H1 (cell line): ENCODE measurements at regions not wholly inside any gene's neighbourhood (a gene's known extent, or its start where the extent isn't known, plus 50 kb on each side); places are given as distances from the start of the nearest gene placed in this dataset.

Source experiments
- CTCF ChIA-PET: fragments of 300-600 bp; sonication (Branson Sonifier 250); formaldehyde crosslinking; loops from one replicate; lab custom pipeline; 2021; ENCODE audit not compliant: partially characterized antibody; lab: Charles Lee
- POLR2A ChIA-PET: fragments of 300-600 bp; sonication (Branson Sonifier 250); formaldehyde crosslinking; loops from one replicate; lab custom pipeline; 2021; ENCODE audit warnings: inconsistent platforms; ENCODE audit not compliant: partially characterized antibody; lab: Charles Lee
- DNase-seq, 2 experiments: peaks; one replicate each; pipeline versions ENCODE4 v3.0.0 to v3.0.0-alpha.2; 2010 to 2022; ENCODE audit warnings: low spot score in 2 of 2, low read depth in 1 of 2, mixed read lengths in 1 of 2
- FAIRE-seq: peaks from 2 replicates; lab custom pipeline; 2011; peaks lifted over from hg19 to GRCh38; lab: Jason Lieb, UNC
- H2AFZ ChIP-seq: 2 replicates; pipeline ENCODE4 v1.8.1; 2012; ENCODE audit warnings: low read length, inconsistent platforms
- H2AK5ac ChIP-seq: 2 replicates; pipeline ENCODE4 v1.6.1; 2013; ENCODE audit warnings: low read depth, low read length
- H2BK120ac ChIP-seq: replicated peaks from 2 replicates; pipeline ENCODE3; 2013; ENCODE audit warnings: low read depth, low read length, inconsistent platforms
- H2BK12ac ChIP-seq: 2 replicates; pipeline ENCODE4 v1.6.1; 2013; ENCODE audit warnings: low read depth, low read length
- H2BK15ac ChIP-seq: 2 replicates; pipeline ENCODE4 v1.6.1; 2013; ENCODE audit warnings: low read length
- H2BK20ac ChIP-seq: 2 replicates; pipeline ENCODE4 v1.6.1; 2013; ENCODE audit warnings: low read length
- H2BK5ac ChIP-seq: 2 replicates; pipeline ENCODE4 v1.6.1; 2013; ENCODE audit warnings: low read depth, low read length
- H3K14ac ChIP-seq: 2 replicates; pipeline ENCODE4 v1.6.1; 2013; ENCODE audit warnings: inconsistent platforms; ENCODE audit not compliant: insufficient read length
- H3K18ac ChIP-seq: 2 replicates; pipeline ENCODE4 v1.6.1; 2013; ENCODE audit warnings: low read length; ENCODE audit errors: extremely low read depth
- H3K23ac ChIP-seq: 2 replicates; pipeline ENCODE4 v1.6.1; 2013; ENCODE audit warnings: inconsistent platforms; ENCODE audit not compliant: insufficient read length
- H3K23me2 ChIP-seq: 2 replicates; pipeline ENCODE4 v1.6.1; 2013; ENCODE audit warnings: low read depth, low read length
- H3K27ac ChIP-seq: 2 replicates; pipeline ENCODE4 v1.6.1; 2011; ENCODE audit warnings: low read depth, low read length, inconsistent platforms
- H3K27me3 ChIP-seq, 4 experiments: replicated peaks in 1 of 4; 1 replicate in 1 of 4; 2 replicates in 3 of 4; pipeline versions ENCODE4 v1.6.1 to v1.8.1; 2011 to 2013; ENCODE audit warnings: low read length in 3 of 4, mild to moderate bottlenecking in 3 of 4, inconsistent platforms in 2 of 4, mixed read lengths in 2 of 4, moderate library complexity in 1 of 4; ENCODE audit not compliant: control insufficient read depth in 3 of 4, insufficient read depth in 3 of 4; ENCODE audit errors: extremely low read depth in 1 of 4
- H3K36me3 ChIP-seq, 4 experiments: 2 replicates each; pipeline versions ENCODE4 v1.6.1 to v1.8.1; 2011 to 2013; ENCODE audit warnings: mild to moderate bottlenecking in 4 of 4, low read length in 3 of 4, moderate library complexity in 2 of 4, control low read depth in 1 of 4, inconsistent platforms in 1 of 4; ENCODE audit not compliant: insufficient read depth in 4 of 4, control insufficient read depth in 2 of 4
- H3K4ac ChIP-seq: replicated peaks from 2 replicates; pipeline ENCODE3; 2013; ENCODE audit warnings: low read length, low read depth, mixed read lengths, inconsistent platforms; ENCODE audit not compliant: insufficient read length
- H3K4me1 ChIP-seq, 4 experiments: replicated peaks in 1 of 4; 1 replicate in 1 of 4; 2 replicates in 3 of 4; pipeline versions ENCODE4 v1.6.1 to v1.8.1; 2011 to 2013; ENCODE audit warnings: low read length in 3 of 4, inconsistent platforms in 2 of 4, mixed read lengths in 1 of 4; ENCODE audit not compliant: insufficient read depth in 4 of 4, control insufficient read depth in 3 of 4
- H3K4me2 ChIP-seq, 2 experiments: 2 replicates each; pipeline versions ENCODE4 v1.6.1 to v1.8.1; 2011 to 2013; ENCODE audit warnings: low read depth in 2 of 2, low read length in 2 of 2, control low read depth in 1 of 2, inconsistent platforms in 1 of 2, mild to moderate bottlenecking in 1 of 2; ENCODE audit not compliant: insufficient read depth in 1 of 2
- H3K4me3 ChIP-seq, 4 experiments: fragments of 200-600, 300-600 bp in 1 of 4; sonication (generic), shearing (Covaris generic), sonication (Bioruptor Twin) in 1 of 4; 2 replicates each; pipeline versions ENCODE4 v1.5.1 to v1.8.1; 2011 to 2016; ENCODE audit warnings: low read length in 4 of 4, low read depth in 3 of 4, control low read depth in 2 of 4, inconsistent platforms in 2 of 4, mild to moderate bottlenecking in 2 of 4, mixed read lengths in 1 of 4, moderate library complexity in 1 of 4; ENCODE audit not compliant: insufficient read depth in 2 of 4; ENCODE audit errors: extremely low read depth in 1 of 4
- H3K56ac ChIP-seq: replicated peaks from 2 replicates; pipeline ENCODE3; 2013; ENCODE audit warnings: low read depth, mild to moderate bottlenecking, mixed read lengths, low read length, inconsistent platforms; ENCODE audit not compliant: insufficient read length
- H3K79me1 ChIP-seq: 2 replicates; pipeline ENCODE4 v1.6.1; 2013; ENCODE audit warnings: low read depth, low read length, control low read depth
- H3K79me2 ChIP-seq, 2 experiments: 2 replicates each; pipeline versions ENCODE4 v1.6.1 to v1.8.1; 2012 to 2013; ENCODE audit warnings: low read length in 2 of 2, mild to moderate bottlenecking in 2 of 2, inconsistent platforms in 1 of 2; ENCODE audit not compliant: insufficient read depth in 2 of 2, control insufficient read depth in 1 of 2
- H3K9ac ChIP-seq, 4 experiments: replicated peaks in 1 of 4; 1 replicate in 1 of 4; 2 replicates in 3 of 4; pipeline versions ENCODE4 v1.6.1 to v1.8.1; 2011 to 2013; ENCODE audit warnings: low read depth in 3 of 4, low read length in 3 of 4, control low read depth in 2 of 4, mild to moderate bottlenecking in 2 of 4, moderate library complexity in 2 of 4, inconsistent platforms in 1 of 4; ENCODE audit errors: extremely low read depth in 1 of 4
- H3K9me3 ChIP-seq, 2 experiments: 2 replicates each; pipeline versions ENCODE4 v1.6.1 to v1.8.1; 2012 to 2013; ENCODE audit warnings: mild to moderate bottlenecking in 2 of 2, moderate library complexity in 2 of 2, control low read depth in 1 of 2, inconsistent platforms in 1 of 2, low read depth in 1 of 2, low read length in 1 of 2, mixed read lengths in 1 of 2; ENCODE audit not compliant: insufficient read depth in 2 of 2
- H4K20me1 ChIP-seq, 2 experiments: replicated peaks in 1 of 2; 2 replicates each; pipeline versions ENCODE3 to v1.8.1; 2011 to 2013; ENCODE audit warnings: inconsistent platforms in 2 of 2, low read length in 2 of 2, mild to moderate bottlenecking in 1 of 2; ENCODE audit not compliant: insufficient read depth in 2 of 2, control insufficient read depth in 1 of 2
- H4K5ac ChIP-seq: 2 replicates; pipeline ENCODE4 v1.6.1; 2013; ENCODE audit warnings: low read length, low read depth, mixed read lengths, inconsistent platforms; ENCODE audit not compliant: insufficient read length
- H4K8ac ChIP-seq: 2 replicates; pipeline ENCODE4 v1.8.0; 2013; ENCODE audit warnings: mild to moderate bottlenecking, moderate library complexity, low read length, inconsistent platforms; ENCODE audit not compliant: insufficient read depth; ENCODE audit errors: extremely low read depth
- H4K91ac ChIP-seq: replicated peaks from 2 replicates; pipeline ENCODE3; 2013; ENCODE audit warnings: low read length, mixed read lengths, inconsistent platforms; ENCODE audit not compliant: insufficient read length
- CHD2 ChIP-seq: IDR thresholded peaks from 2 replicates; pipeline ENCODE4 v1.6.1; 2012; ENCODE audit warnings: low read length, improper control_type of control experiment
- EGR1 ChIP-seq: IDR thresholded peaks from 2 replicates; pipeline ENCODE4 v1.6.1; 2011; ENCODE audit warnings: low read depth, low read length, borderline replicate concordance
- KDM4A ChIP-seq: IDR thresholded peaks from one replicate; pipeline ENCODE4 v1.7.1; 2012; ENCODE audit warnings: low read depth, mild to moderate bottlenecking, moderate library complexity, low read length, inconsistent platforms; ENCODE audit not compliant: severe bottlenecking
- POU5F1 ChIP-seq: IDR thresholded peaks from 2 replicates; pipeline ENCODE4 v1.6.1; 2011; ENCODE audit warnings: low read depth, mild to moderate bottlenecking, low read length, moderate library complexity
- RBBP5 ChIP-seq: IDR thresholded peaks from 2 replicates; pipeline ENCODE4 v1.7.1; 2012; ENCODE audit warnings: low read depth, mild to moderate bottlenecking, inconsistent platforms, low read length, moderate library complexity, borderline replicate concordance
- RFX5 ChIP-seq: IDR thresholded peaks from 2 replicates; pipeline ENCODE4 v1.6.1; 2011; ENCODE audit warnings: low read depth, low read length, improper control_type of control experiment, borderline replicate concordance
- SP2 ChIP-seq: IDR thresholded peaks from 2 replicates; pipeline ENCODE4 v1.6.1; 2012; ENCODE audit warnings: mild to moderate bottlenecking, low read length, inconsistent platforms
- SP4 ChIP-seq: IDR thresholded peaks from 2 replicates; pipeline ENCODE4 v1.6.1; 2012; ENCODE audit warnings: low read length, inconsistent platforms
- TCF12 ChIP-seq: IDR thresholded peaks from 2 replicates; pipeline ENCODE4 v1.6.1; 2011; ENCODE audit warnings: low read depth, mild to moderate bottlenecking, low read length
- WGBS, 2 experiments: shearing (Covaris generic) in 1 of 2; methylation state at CpG; one replicate each; pipeline versions ENCODE4 v1.1.6 to v1.1.7; 2013 to 2015; ENCODE audit warnings: low lambda C conversion rate in 2 of 2, mixed read lengths in 2 of 2, inconsistent platforms in 1 of 2, low coverage in 1 of 2, missing lambda C conversion rate in 1 of 2; ENCODE audit not compliant: insufficient replicate concordance in 2 of 2, insufficient coverage in 1 of 2, insufficient read length in 1 of 2; ENCODE audit errors: extremely low coverage in 1 of 2, missing lambda C conversion rate in 1 of 2; 5-methylcytosine and 5-hydroxymethylcytosine counted together

- no peaks in the 10 kb centered on the region for H3K79me2 ChIP-seq
- H2AFZ ChIP-seq, result no peak overlapping the region
- DNase-seq (no peak), FAIRE-seq (no peak)
- ChIA-PET POLR2A (no interaction called here), CTCF (interaction anchor here (0.6 to 1.6 kb wide), 3 partner anchors 11 to 461 kb away, joined by 3 to 4 read pairs (median 3); no protein-coding TSS in a partner anchor)
- no peak overlapping the region for H3K4me2 ChIP-seq
- no peak overlapping the region for H3K23ac ChIP-seq
- H3K14ac ChIP-seq, result no peak overlapping the region
- no peak overlapping the region for H3K18ac ChIP-seq
- no peak overlapping the region for H3K9ac ChIP-seq
- no peak overlapping the region for H4K91ac ChIP-seq
- no peaks in the 10 kb centered on the region for H3K36me3 ChIP-seq
- H3K9me3 ChIP-seq, result no peaks in the 10 kb centered on the region
- H3K4me3 ChIP-seq, result no peak overlapping the region
- no peak overlapping the region for H2BK12ac ChIP-seq
- H4K5ac ChIP-seq, result no peak overlapping the region
- no peak overlapping the region for H3K27ac ChIP-seq
- H4K20me1 ChIP-seq, result no peaks in the 10 kb centered on the region
- H3K23me2 ChIP-seq, result no peaks in the 10 kb centered on the region
- no peak overlapping the region for H2BK120ac ChIP-seq
- H2BK20ac ChIP-seq, result no peak overlapping the region
- H2BK15ac ChIP-seq, result no peak overlapping the region
- H3K4me1 ChIP-seq, result no peaks in the 10 kb centered on the region; a peak in 1 of 7 replicates
- no peaks in the 10 kb centered on the region for H3K79me1 ChIP-seq
- H2BK5ac ChIP-seq, result no peak overlapping the region
- H3K56ac ChIP-seq, result no peak overlapping the region
- H3K27me3 ChIP-seq, result no peaks in the 10 kb centered on the region; a peak in 1 of 7 replicates
- no peak overlapping the region for H2AK5ac ChIP-seq
- no peak overlapping the region for H3K4ac ChIP-seq
- WGBS, 2 experiments, result 94% methylated on average over 15 of the region's 17 CpGs; no CpG with 5 or more reads in 1 of the 2 experiments
- H4K8ac ChIP-seq, result no peak overlapping the region
- TF ChIP-seq CHD2 (no peak), EGR1 (no peak), KDM4A (no peak), SP2 (no peak), POU5F1 (no peak), TCF12 (no peak), SP4 (no peak), RFX5 (no peak), RBBP5 (no peak)
Observed at GRCh38 chr5:23411200-23411599, 96.2 kb upstream of the PRDM9 start.
